GM21619 (cell line): ENCODE measurements at regions not wholly inside any gene's neighbourhood (a gene's known extent, or its start where the extent isn't known, plus 50 kb on each side); places are given as distances from the start of the nearest gene placed in this dataset.

Experiments
- ATAC-seq: cut with Tn5 transposase; IDR thresholded peaks from one replicate; pipeline ENCODE4 v1.9.1; 2021; ENCODE audit not compliant: unreplicated experiment

DNA sequence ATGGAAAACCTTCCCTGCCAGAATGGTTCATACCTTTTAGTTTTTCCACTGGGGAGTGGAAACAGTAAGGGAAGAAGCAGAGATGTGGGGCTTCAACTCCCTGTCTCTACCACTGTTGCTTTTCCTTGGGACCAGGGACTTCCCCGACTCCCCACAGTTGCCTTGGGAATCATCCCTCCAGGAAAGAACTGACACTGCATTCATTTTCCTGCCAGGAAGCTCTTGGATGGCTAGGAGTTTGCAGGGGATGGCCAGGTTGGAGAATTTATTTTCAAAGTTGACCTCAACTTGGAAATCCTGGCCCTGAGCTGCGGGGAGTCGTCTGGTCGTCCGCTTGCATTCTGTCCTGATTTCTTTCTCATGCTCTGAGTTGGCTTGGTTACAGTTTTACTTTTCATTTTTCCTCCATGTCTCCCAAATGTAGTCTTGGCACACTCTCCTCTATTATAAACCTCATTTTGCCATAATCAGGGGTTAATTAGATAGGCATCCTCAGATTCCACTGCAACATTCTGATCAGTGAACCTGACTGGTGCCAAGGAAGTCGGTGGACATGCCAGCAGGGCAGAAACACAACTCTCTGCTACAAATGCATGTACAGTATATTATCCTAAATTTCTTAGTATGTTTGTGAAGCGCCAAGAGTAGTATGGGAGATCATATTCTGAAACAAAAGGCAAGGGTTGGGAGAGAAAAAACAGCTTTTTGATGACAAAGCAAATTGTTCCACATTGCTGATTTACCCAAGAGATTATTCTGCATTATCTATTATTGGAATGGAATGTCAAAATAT is 220.5 kb upstream of the XYLT1 start:
- no peak for ATAC-seq

GRCh38 chr16:17685447-17685846 is 214.7 kb upstream of the XYLT1 start:
- ATAC-seq, result no peak

DNA sequence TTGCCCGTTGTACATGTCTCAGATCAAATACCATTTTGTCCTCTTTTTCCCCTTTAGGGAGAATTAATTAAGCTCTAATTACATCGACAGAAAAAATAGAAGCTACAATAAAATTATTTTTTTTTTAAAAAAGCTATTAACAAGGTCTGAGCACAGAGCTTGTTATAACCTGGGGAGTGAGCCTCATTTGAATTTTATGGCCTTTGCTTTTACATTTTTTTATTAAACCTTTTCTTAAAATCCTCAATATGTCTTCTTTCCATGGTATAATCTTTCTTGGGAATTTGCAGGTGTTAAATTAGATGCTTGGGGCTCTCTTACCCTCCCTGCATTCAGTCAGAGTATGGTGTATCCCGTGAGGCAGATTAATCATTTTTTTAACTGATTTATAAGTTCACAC is 212.5 kb upstream of the XYLT1 start:
- no peak for ATAC-seq

DNA sequence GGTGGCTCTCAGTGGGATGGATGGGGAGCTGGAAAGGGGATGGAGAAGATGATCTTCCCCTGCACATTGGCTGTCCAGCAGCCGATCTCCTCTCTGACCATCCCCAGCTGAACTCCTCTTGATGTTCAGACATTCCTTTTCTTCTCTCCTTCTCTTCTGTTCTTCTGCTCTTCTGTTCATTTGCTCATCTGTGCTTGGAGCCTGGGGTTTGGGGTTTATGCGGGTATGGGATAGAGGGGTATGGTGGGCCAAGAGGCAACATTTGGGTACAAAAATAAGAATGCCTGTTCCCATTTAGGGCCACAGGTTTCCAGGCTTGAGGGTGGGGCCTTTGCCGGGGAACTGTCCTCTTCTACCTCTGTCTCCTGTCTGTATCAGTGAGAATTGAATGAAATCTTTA is 205.4 kb upstream of the XYLT1 start:
- no peak for ATAC-seq

- ATAC-seq, result no peak
Observed at GRCh38 chr16:17668386-17668785, 197.6 kb upstream of the XYLT1 start.

DNA sequence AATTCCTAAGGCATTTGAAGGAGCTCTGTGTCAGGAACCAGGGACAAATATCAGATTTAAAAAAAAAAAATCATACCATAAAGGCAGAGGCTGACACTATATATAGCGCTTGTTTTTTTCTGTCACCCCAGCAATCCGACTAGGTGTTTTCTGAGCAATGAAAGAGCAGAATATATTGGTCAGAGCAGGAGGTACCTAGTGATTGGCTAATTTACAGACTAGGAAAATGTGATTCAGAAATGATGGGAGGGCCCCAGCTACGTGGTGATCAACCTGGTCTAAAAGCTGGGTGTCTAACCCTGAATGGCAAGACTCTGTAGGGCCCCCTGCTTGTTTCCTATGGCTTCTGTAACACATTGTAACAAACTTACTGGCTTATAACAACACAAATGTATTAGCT is 195.5 kb upstream of the XYLT1 start:
- no peak for ATAC-seq

- ATAC-seq, result no peak
Observed at GRCh38 chr16:17658881-17659280, 188.1 kb upstream of the XYLT1 start.

DNA sequence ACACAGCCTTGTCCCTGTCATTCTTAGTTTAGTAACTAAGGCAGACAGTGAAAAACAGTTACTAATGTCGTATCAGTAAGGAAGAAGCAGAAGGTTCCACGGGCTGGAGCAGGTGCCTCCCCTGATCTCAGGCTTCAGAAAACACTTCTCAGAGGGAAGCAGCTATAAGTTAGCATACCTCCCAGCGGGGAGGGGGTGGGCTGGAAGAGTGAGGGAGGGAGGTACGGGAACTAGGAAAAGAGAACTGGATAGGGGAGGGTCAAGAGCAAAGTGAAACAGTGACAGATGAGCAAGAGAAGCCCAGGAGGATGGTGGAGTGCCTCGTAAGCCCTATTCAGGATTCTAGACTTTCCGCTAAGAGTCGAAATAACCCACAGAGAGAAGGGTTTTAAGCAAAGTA is 186.3 kb upstream of the XYLT1 start:
- no peak for ATAC-seq

DNA sequence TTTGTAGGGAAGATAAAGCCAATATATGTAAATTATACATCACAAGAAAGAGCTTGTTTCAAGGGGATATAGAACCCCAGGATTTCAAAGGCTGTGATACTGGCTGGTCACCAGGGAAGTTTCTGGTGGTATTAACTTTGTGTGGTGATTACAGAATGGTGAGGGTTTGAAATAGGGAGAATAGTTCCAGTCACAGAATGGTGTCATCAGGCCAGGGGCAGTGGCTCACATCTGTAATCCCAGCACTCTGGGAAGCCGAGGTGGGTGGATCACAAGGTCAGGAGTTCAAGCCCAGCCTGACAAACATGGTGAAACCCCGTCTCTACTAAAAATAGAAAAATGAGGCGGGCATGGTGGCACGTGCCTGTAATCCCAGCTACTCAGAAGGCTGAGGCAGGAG is 183.8 kb upstream of the XYLT1 start:
- no peak for ATAC-seq

GRCh38 chr16:17654142-17654541 is 183.4 kb upstream of the XYLT1 start:
- no peak for ATAC-seq

- no peak for ATAC-seq
Observed at GRCh38 chr16:17647879-17648872, 177.4 kb upstream of the XYLT1 start.

- no peak for ATAC-seq
Observed at GRCh38 chr16:17643935-17644334, 173.2 kb upstream of the XYLT1 start.

DNA sequence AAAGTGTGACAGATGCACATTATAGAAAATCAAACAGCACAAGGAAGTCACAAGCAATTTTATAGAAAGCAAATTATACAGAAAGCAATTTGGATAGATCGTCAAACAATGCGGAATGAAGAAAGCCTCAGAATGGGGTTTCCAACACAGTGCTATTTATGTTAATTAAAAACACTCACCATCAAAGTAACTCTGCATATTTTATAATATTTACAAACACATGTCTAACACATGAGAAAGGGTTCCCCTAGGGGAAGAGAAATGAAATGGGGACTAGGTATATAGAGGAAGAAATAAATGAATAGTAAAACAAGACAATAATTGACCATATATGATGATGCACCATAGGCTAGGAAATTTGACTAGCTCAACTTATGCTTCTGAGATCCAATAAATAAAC is 171.2 kb upstream of the XYLT1 start:
- ATAC-seq, result no peak

GRCh38 chr16:17638134-17638533 is 167.4 kb upstream of the XYLT1 start:
- no peak for ATAC-seq

GRCh38 chr16:17635183-17635582 is 164.4 kb upstream of the XYLT1 start:
- no peak for ATAC-seq

DNA sequence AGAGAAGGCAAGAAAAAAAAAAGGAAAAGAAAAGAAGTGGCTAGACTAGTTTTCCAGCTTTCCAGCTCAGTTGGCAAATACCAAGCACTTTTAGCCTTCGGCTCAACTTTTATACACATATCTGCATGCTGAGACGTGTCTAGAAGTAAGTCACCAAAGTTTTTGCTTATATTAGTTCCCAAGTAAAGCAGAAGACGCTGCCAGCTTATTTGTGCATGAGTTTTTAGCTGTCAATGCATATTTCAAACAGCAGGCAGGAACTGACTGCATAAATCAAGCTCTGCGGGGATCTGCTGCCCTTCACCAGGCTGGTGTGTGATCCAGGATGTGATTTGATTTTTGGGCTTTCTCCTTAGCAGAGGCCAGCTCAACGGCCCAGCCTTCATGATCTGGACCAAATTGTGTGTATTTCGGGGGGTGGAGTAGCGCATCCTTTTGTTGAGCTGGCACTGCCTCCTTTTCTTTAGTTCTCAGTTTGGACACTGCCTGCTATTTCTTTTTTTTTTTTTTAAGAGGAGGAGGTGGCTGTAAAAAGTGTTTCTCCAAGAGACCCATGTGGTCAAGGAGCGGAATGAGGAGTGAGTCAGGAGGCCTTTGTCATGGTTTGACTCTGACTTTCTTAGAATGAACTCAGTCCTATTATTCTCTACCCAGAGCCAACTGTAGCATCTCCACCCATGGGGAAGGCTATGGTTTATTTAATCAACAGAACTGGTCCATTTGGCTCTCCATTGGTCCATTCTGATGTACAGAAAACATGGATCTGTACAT is 162.6 kb upstream of the XYLT1 start:
- ATAC-seq, result no peak

- ATAC-seq, result no peak
Observed at GRCh38 chr16:17632667-17633066, 161.9 kb upstream of the XYLT1 start.

DNA sequence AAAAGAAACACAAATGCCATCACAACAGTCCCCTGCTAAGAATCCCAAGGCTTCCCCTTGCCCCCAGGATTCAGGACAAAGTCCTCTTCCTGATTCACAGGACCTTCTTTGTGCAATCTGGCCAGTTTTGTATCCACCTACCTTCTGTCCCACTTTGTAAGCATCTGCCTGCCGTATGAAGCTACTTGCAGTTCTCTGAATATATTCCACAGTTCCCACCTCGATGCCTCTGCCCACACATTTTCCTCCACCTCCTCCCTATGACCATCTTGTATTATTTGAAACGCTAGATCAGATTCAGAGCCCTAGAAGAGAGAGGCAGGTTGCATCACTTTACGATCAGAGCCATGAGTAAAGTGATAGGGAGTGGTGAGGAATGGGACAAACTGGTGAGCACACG is 159.2 kb upstream of the XYLT1 start:
- no peak for ATAC-seq

DNA sequence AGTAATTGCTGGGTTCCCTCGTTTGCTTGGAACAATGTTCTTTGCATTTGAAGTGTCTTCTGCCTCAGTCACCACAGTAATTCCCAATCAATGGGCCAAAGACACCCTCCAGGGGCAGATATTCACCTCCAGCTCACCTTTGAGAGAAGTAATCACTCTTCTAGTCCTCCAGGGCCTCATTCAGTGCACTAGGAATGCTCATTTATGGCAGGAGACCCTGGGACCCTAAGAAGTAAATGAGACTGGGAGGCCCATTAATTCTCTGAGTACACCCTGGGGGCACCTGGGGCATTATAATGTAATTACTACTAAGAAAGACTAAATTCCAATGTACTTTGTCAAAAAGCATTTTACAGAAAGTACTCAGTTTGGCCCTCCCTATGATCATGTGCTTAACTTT is 158.2 kb upstream of the XYLT1 start:
- no peak for ATAC-seq

- no peak for ATAC-seq
Observed at GRCh38 chr16:17622366-17622765, 151.6 kb upstream of the XYLT1 start.

DNA sequence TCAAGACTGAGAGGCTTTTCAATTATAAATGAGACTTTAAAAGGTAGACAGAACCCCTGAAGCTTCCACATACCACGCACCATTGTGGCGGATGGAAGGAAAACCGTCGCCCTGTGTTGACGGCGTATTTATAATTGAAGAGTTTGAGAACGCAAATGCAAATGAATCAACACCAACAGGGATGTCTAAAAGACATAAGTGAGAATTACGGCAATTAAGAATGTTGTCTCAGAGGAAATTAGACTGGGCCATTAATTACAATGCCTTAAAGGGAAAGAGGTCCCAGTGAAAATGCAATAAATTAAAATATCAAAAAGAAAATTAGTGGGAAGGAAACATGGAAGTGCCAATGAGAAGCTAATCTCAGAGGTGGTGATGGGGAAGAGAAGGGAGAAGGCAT is 148.5 kb upstream of the XYLT1 start:
- ATAC-seq, result no peak
